ENCODE measurements at regions not wholly inside any gene's neighbourhood (a gene's known extent, or its start where the extent isn't known, plus 50 kb on each side); places are given as distances from the start of the nearest gene placed in this dataset.

DNA sequence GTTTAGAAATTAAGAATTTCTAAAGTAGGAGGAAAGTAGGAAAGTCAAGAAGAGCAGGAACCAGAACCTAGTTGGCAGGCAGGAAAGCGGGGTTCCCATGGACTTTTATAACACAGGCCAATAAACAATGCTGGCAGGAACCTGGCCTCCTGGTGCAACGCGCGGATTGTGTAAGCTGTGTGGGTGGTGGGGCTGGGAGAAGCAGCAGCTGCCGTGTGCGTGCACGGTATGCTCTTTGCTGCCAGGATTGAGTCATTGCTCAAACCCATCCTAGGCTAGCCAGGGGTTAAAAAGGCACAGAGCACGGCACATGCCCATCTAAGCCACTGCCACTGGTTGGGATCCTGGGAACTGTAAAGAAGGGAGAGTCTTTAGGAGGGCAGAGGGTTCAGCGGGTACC lies 209.9 kb upstream of the RGMA start:
- H3K27me3 ChIP-seq (replicated peaks in 1 of 2; ENCODE audit: control insufficient read depth in 2 of 2, insufficient read depth in 2 of 2, low read length in 1 of 2): no peaks in the 10 kb centered on the region
- ChIA-PET CTCF (no interaction called here), POLR2A (no interaction called here), SMC1A (ENCODE audit: uncharacterized antibody, unreplicated experiment) (no interaction called here), RAD21 (ENCODE audit: unreplicated experiment) (no interaction called here)
- H3K4me3 ChIP-seq: no peak overlapping the region
- no peak overlapping the region for H3K9ac ChIP-seq (ENCODE audit: control insufficient read depth, insufficient read depth, low read length)
- no peaks in the 10 kb centered on the region for H3K9me3 ChIP-seq (replicated peaks; ENCODE audit: control insufficient read depth, insufficient read depth, low read length)
- intact Hi-C loops (cut with micrococcal nuclease; ENCODE audit: unreplicated experiment) (no loop called here), in situ Hi-C loops (cut with MboI) (no loop called here)
- BruUV-seq (replicated peaks): no TSS peak
- H3K27ac ChIP-seq (ENCODE audit: control insufficient read depth, insufficient read depth): no peak overlapping the region
- no peak overlapping the region for H2AFZ ChIP-seq (ENCODE audit: control insufficient read depth, low read depth, low read length)
- H3K4me1 ChIP-seq (ENCODE audit: control insufficient read depth, insufficient read depth, low read length): no peaks in the 10 kb centered on the region
- 56% methylated on average over 9 of the region's 9 CpGs for WGBS (ENCODE audit: insufficient coverage, insufficient replicate concordance, low lambda C conversion rate, missing lambda C conversion rate)
- H4K20me1 ChIP-seq (ENCODE audit: control insufficient read depth, insufficient read depth): no peaks in the 10 kb centered on the region
- H3K79me2 ChIP-seq (ENCODE audit: control insufficient read depth, insufficient read depth, low read length): no peaks in the 10 kb centered on the region
- H3K4me2 ChIP-seq (ENCODE audit: control insufficient read depth, insufficient read depth): no peak overlapping the region
- TF ChIP-seq, protein P1, sequence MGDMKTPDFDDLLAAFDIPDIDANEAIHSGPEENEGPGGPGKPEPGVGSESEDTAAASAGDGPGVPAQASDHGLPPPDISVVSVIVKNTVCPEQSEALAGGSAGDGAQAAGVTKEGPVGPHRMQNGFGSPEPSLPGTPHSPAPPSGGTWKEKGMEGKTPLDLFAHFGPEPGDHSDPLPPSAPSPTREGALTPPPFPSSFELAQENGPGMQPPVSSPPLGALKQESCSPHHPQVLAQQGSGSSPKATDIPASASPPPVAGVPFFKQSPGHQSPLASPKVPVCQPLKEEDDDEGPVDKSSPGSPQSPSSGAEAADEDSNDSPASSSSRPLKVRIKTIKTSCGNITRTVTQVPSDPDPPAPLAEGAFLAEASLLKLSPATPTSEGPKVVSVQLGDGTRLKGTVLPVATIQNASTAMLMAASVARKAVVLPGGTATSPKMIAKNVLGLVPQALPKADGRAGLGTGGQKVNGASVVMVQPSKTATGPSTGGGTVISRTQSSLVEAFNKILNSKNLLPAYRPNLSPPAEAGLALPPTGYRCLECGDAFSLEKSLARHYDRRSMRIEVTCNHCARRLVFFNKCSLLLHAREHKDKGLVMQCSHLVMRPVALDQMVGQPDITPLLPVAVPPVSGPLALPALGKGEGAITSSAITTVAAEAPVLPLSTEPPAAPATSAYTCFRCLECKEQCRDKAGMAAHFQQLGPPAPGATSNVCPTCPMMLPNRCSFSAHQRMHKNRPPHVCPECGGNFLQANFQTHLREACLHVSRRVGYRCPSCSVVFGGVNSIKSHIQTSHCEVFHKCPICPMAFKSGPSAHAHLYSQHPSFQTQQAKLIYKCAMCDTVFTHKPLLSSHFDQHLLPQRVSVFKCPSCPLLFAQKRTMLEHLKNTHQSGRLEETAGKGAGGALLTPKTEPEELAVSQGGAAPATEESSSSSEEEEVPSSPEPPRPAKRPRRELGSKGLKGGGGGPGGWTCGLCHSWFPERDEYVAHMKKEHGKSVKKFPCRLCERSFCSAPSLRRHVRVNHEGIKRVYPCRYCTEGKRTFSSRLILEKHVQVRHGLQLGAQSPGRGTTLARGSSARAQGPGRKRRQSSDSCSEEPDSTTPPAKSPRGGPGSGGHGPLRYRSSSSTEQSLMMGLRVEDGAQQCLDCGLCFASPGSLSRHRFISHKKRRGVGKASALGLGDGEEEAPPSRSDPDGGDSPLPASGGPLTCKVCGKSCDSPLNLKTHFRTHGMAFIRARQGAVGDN (IDR thresholded peaks at IDR 0.05): no peak
- no peak for TF ChIP-seq BRCA1 (IDR thresholded peaks at IDR 0.05; ENCODE audit: low read depth, low read length)
- TF ChIP-seq DPF2 (IDR thresholded peaks at IDR 0.05): no peak
- TF ChIP-seq NFYB (IDR thresholded peaks at IDR 0.05; ENCODE audit: insufficient read depth, low read depth, low read length): no peak
- TF ChIP-seq HDAC2 (IDR thresholded peaks at IDR 0.05): no peak
- TF ChIP-seq, protein P2, sequence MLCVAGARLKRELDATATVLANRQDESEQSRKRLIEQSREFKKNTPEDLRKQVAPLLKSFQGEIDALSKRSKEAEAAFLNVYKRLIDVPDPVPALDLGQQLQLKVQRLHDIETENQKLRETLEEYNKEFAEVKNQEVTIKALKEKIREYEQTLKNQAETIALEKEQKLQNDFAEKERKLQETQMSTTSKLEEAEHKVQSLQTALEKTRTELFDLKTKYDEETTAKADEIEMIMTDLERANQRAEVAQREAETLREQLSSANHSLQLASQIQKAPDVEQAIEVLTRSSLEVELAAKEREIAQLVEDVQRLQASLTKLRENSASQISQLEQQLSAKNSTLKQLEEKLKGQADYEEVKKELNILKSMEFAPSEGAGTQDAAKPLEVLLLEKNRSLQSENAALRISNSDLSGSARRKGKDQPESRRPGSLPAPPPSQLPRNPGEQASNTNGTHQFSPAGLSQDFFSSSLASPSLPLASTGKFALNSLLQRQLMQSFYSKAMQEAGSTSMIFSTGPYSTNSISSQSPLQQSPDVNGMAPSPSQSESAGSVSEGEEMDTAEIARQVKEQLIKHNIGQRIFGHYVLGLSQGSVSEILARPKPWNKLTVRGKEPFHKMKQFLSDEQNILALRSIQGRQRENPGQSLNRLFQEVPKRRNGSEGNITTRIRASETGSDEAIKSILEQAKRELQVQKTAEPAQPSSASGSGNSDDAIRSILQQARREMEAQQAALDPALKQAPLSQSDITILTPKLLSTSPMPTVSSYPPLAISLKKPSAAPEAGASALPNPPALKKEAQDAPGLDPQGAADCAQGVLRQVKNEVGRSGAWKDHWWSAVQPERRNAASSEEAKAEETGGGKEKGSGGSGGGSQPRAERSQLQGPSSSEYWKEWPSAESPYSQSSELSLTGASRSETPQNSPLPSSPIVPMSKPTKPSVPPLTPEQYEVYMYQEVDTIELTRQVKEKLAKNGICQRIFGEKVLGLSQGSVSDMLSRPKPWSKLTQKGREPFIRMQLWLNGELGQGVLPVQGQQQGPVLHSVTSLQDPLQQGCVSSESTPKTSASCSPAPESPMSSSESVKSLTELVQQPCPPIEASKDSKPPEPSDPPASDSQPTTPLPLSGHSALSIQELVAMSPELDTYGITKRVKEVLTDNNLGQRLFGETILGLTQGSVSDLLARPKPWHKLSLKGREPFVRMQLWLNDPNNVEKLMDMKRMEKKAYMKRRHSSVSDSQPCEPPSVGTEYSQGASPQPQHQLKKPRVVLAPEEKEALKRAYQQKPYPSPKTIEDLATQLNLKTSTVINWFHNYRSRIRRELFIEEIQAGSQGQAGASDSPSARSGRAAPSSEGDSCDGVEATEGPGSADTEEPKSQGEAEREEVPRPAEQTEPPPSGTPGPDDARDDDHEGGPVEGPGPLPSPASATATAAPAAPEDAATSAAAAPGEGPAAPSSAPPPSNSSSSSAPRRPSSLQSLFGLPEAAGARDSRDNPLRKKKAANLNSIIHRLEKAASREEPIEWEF (IDR thresholded peaks at IDR 0.05; ENCODE audit: insufficient replicate concordance, low read depth, low read length): no peak
- no peak for TF ChIP-seq CBX3 (IDR thresholded peaks at IDR 0.05; ENCODE audit: borderline replicate concordance, low read depth)
- TF ChIP-seq, protein P3, sequence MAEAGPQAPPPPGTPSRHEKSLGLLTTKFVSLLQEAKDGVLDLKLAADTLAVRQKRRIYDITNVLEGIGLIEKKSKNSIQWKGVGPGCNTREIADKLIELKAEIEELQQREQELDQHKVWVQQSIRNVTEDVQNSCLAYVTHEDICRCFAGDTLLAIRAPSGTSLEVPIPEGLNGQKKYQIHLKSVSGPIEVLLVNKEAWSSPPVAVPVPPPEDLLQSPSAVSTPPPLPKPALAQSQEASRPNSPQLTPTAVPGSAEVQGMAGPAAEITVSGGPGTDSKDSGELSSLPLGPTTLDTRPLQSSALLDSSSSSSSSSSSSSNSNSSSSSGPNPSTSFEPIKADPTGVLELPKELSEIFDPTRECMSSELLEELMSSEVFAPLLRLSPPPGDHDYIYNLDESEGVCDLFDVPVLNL (IDR thresholded peaks at IDR 0.05; ENCODE audit: low read depth, low read length): no peak
- TF ChIP-seq EGR1 (IDR thresholded peaks at IDR 0.05; ENCODE audit: borderline replicate concordance in 1 of 2, low read depth in 2 of 2, low read length in 2 of 2): no peak
- TF ChIP-seq, protein P4, sequence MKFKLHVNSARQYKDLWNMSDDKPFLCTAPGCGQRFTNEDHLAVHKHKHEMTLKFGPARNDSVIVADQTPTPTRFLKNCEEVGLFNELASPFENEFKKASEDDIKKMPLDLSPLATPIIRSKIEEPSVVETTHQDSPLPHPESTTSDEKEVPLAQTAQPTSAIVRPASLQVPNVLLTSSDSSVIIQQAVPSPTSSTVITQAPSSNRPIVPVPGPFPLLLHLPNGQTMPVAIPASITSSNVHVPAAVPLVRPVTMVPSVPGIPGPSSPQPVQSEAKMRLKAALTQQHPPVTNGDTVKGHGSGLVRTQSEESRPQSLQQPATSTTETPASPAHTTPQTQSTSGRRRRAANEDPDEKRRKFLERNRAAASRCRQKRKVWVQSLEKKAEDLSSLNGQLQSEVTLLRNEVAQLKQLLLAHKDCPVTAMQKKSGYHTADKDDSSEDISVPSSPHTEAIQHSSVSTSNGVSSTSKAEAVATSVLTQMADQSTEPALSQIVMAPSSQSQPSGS (IDR thresholded peaks at IDR 0.05; ENCODE audit: low read length): no peak
- TF ChIP-seq STAT3 (IDR thresholded peaks at IDR 0.05; ENCODE audit: low read depth, low read length): no peak
- no peak for TF ChIP-seq ASH2L (IDR thresholded peaks at IDR 0.05; ENCODE audit: borderline replicate concordance, low read depth)
- no peak for TF ChIP-seq RUNX3 (IDR thresholded peaks at IDR 0.05; ENCODE audit: low read length)
- TF ChIP-seq TAF1 (IDR thresholded peaks at IDR 0.05; ENCODE audit: borderline replicate concordance, low read depth, low read length): no peak
- no peak for TF ChIP-seq ZNF384 (IDR thresholded peaks at IDR 0.05; ENCODE audit: borderline replicate concordance, low read depth, low read length)
- DNase-seq (ENCODE audit: low read depth, low spot score) (no peak), FAIRE-seq (no peak), ATAC-seq (no peak)
- H3K36me3 ChIP-seq (ENCODE audit: control insufficient read depth in 2 of 2, insufficient read depth in 2 of 2, low read length in 1 of 2): no peaks in the 10 kb centered on the region

Measured in GM12878 (cell line).